ENCODE measurements at regions not wholly inside any gene's neighbourhood (a gene's known extent, or its start where the extent isn't known, plus 50 kb on each side); places are given as distances from the start of the nearest gene placed in this dataset.

DNA sequence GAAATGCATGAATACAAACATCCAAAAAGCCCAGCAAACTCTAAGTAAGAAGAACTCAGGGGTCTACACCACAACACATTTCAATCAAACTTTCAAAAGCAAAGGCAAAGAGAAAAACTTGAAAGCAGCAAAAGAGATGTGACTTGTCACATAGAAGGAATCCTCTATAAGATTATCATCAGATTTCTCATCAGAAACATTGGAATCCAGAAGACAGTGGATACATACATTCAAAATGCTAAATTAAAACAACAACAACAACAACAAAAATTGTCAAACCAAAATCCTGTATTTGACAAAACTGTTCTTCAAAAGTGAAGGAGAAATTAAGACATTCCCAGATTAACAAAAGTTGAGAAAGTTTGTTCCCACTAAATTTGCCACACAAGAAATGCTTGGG is 362.7 kb downstream of the ZNF608 start:
- DNase-seq: no peak

GRCh38 chr5:124377386-124377785 is 369.1 kb downstream of the ZNF608 start:
- DNase-seq: no peak

DNA sequence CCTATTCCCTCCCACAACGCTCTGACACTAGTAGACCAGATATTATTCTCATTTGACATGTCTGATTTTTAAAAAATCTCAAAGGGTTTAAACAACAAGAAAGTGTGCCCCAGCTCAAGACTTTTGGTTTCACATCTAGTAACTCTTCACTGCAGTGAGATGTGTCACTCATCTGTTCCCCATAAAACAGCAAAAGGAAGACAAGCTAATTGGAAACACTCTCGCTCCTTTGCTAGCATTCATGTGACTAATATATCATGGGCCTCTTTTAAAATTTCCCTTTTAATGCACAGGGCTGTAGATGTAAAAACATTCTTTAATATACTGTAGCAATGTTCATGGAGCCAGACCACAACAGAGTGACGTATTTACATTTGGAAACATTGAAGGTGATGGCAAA is 372.6 kb downstream of the ZNF608 start:
- no peak for DNase-seq

DNA sequence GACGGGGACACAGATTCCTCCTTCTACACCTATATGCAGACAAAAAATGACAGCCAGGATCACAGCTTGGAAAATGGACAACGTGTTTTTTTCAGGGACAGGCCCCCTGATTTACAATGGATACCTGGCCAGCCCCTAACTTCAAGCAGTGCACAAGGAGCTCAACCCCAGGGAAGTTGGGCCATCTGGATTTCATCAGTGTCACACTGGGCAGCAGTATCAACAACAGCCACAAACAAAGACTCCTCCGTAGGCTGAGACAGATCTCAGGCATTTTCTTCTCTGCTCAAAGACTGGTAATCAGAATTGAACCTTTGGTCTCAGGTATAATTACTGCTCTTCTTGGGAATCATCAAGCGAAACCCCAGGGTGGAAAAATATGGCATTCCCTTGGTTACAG is 374.0 kb downstream of the ZNF608 start:
- DNase-seq: no peak

DNA sequence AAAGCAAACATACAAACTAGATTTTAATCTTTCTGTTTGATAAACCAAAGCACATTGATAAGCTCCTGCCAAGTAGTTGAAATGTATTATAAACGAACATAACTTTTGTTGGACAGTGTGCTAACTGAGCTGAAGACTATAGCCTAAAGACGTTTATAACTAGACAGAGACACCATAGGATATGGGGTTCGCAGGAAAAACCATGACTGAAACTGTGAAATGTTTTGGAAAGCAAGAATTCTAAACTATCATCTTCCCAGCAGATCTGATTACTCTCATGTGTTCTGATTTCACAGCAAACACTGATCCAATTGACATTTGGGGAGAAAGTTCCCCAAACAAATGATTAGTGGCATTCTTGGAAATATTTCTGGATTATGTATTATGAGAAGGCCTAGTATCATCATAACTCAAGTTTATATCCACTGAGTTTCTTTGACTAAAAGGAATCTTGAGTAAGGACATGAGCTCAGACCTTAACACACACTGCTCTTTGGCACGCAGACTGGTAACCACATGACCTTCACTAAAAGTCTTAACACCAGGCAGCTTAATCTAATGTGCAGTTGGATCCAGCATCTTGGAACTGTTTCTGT is 375.2 kb downstream of the ZNF608 start:
- peak in 1 of 2 donors; percentile 13 for DNase-seq

GRCh38 chr5:124370601-124371000 is 375.8 kb downstream of the ZNF608 start:
- DNase-seq: peak in 1 of 2 donors; percentile 9

- DNase-seq: no peak
Observed at GRCh38 chr5:124365361-124365801, 381.1 kb downstream of the ZNF608 start.

GRCh38 chr5:124355928-124356327 is 390.5 kb downstream of the ZNF608 start:
- DNase-seq: no peak

DNA sequence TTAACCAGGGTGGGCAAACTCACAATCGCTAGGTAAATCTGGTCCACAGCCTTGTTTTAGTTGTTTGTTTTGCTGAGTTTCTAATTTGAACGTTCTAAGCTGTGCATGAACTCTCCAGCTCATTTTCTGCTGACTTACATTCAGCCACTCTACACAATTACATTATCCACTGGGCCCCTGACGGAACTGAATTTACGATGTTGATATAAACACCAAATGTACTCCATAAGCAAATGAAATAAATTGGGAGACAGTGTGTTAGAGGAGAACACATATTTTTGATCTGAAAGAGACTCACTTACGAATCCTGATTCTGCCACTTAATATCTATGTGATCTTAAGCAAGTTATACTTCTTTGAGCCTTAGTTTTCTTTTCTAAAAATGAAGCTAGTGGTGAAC is 393.4 kb downstream of the ZNF608 start:
- no peak for DNase-seq

- DNase-seq: no peak
Observed at GRCh38 chr5:124352312-124352711, 394.1 kb downstream of the ZNF608 start.

- no peak for DNase-seq
Observed at GRCh38 chr5:124349931-124350330, 396.5 kb downstream of the ZNF608 start.

GRCh38 chr5:124343451-124343867 is 403.0 kb downstream of the ZNF608 start:
- no peak for DNase-seq

DNA sequence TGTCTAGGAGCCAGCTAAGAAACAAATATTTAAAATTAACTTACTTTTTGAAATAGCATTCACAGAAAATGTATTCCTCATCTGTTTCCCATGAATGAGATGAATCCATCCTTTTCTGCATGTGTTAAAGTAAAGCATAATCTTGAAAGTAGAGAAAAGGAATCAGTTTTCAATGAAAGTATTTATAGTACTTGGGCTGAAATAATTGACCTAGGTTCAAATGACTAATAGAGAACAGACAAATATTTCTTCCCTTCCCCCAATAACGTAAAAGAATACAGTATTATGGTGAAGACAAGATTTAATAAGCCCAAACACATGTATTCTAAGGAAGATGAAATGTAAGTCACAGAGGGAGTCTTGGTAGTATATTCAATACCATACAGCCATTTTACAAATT is 403.5 kb downstream of the ZNF608 start:
- DNase-seq: no peak

DNA sequence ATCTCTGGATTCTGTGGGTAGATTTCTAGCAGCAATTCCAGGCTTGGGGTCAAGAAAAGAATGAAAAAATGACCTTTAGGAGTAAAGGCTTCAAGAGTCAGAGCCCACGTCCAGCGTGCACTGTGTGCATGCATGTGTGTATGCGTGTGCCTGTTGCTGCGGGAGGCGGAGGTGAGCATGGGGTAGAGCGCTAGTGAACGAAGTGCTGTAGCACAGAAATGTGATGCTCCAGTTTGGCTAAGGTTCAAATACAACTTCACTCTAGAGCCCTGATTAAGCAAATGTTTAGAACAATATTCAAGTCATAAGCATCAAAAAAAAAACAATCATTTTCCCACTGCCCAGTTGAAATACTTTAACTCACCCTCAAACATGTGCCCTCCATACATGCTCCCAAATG is 403.9 kb downstream of the ZNF608 start:
- no peak for DNase-seq

DNA sequence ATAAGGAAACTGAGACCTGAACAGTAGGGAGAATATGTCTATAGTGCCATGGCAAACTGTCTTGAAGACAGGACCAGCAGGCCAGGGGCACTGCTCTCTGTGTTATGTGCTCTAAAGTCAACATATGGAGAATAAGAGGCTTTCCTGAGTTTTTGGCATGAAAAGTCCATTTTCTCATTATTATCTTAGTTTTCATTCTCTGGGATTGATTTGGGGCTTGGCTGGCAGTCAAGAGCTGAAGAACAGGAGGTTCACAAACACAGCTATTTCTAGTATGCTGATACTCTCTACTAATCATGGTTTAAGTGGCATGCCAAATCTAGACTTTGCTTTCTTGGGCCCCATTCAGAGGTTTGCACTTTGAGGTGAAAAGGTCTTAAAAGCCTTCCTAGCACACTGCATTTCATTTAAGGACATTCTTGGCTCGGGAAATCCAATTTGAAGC is 404.4 kb downstream of the ZNF608 start:
- peak; percentile 89 to 92 for DNase-seq

DNA sequence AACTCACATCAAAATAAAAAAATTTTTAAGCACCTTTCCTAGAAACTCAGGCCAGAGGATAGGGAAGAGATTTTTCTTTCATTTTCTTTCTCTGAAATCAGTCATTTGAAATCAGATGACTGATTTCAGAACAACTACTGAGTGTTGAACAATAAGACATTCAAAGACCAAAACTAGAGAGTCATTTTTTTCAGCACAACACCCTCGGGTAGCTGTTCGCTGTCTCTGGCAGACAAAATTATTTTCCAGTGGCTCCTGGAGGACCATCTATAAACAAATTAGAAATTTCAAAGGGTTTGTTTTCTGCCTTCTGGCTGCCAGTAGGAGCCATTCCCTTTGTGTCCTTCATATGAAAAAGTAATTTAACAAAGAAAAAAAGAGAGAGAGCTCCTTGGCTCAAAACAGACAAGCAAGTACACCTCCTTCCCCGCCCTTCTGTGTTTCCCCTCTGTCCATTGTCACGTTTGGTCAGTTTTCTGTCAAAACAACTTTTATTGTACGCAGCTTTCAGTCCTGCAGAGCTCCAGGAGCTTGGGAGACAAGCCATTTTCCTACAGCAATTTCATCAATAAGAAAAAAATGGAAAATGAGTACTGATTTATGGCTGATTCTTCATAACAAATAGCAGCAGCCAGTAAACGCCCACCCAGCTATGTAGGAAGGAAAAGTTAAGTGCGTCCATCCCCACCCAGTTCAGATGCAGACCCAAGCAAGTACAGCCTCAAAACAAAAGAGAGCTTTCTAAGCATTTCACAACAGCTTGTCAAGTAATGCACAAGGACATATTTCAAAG is 405.2 kb downstream of the ZNF608 start:
- no peak for DNase-seq

GRCh38 chr5:124337996-124338395 is 408.4 kb downstream of the ZNF608 start:
- no peak for DNase-seq

DNA sequence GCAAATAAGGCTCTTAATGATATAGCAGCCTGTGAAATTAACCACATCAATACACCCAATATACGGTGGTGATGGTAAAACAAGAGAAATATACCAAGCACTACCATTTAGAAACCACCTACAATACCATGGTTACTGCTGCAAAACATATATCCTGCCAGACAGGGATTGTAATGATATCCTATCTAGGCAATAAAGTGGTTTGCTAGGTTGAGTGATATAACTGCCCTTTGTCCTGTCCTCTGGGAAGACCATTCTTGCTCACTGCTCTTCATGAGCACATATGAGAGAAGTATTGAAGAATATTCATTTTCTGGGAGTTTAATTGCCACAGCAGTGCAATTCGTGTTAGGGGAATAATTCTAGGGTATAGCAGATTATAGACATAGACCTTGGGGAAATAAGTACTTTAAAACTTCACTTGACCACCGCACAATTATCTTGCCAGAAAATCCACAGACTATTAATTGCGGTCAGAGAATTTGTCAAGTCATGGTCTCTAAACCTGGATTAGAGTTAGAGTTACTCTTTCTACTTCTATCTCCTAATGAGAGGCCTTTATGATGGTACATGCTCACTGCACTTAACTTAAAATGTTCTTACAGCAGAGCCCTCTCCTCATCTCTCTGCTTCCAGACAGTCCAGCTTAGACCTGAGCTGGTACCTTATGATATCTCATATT is 413.0 kb downstream of the ZNF608 start:
- no peak for DNase-seq

- no peak for DNase-seq
Observed at GRCh38 chr5:124332273-124332672, 414.2 kb downstream of the ZNF608 start.

DNA sequence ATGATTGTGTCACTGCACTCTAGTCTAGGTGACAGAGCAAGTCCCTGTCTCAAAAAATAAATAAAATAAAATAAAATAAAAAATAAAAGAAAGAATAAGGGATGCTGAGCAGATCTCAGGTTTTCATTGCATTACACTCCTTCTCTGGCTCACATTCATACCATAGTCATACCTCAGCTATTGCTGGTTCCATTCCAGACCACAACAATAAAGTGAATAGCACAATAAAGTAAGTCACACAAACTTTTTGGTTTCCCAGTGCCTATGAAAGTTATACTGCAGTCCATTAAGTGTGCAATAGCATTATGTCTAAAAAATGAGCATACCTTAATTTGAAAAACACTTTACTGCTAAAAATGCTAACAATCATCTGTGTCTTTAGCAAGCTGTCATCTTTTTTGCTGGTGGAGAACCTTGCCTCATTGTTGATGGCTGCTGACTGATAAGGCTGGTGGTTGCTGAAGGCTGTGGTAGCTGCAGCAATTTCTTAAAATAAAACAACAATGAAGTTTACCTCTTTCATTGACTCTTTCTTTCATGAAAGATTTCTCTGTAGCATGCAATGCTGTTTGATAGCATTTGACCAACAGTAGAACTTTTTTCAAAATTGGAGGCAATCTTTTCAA is 415.7 kb downstream of the ZNF608 start:
- DNase-seq: no peak

DNA sequence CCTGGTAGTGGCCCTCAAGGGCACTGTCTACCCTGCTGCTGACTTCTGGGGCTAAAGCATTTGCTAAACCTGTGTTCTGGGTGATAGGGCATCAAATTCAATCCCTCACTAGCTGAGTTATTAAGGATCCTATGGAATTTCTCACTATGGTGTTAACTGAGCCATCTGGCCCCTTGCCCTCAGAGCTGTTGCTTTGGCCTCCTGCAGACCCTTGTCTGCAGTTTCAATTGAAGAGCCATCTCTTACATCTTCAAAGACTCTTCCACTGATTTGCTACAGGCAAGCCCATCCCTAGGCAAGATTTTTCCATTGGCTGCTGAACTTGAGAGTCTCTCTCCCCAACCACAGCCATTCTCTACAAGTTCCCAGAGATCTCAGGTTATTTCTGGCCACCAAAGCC is 418.2 kb downstream of the ZNF608 start:
- no peak for DNase-seq

GRCh38 chr5:124318661-124319060 is 427.8 kb downstream of the ZNF608 start:
- no peak for DNase-seq
